Endothelial cell of umbilical vein (primary cell): ENCODE measurements at regions not wholly inside any gene's neighbourhood (a gene's known extent, or its start where the extent isn't known, plus 50 kb on each side); places are given as distances from the start of the nearest gene placed in this dataset.

Experiments
- BruUV-seq: library from RNA; stranded (reverse); fragments of 400-500 nt; replicated peaks from 2 replicates; lab custom pipeline; 2021; lab: Mats Ljungman, UMichigan
- CTCF ChIA-PET: fragments of 300-600, 350-600 bp; sonication (Branson Sonifier 250); formaldehyde crosslinking; loops from one replicate; lab custom pipeline; 2021; ENCODE audit warnings: antibody characterized with exemption, inconsistent platforms; lab: Charles Lee
- POLR2A ChIA-PET: fragments of 300-600, 350-600 bp; sonication (Branson Sonifier 250); formaldehyde crosslinking; loops from one replicate; lab custom pipeline; 2021; ENCODE audit warnings: antibody characterized with exemption, inconsistent platforms; lab: Charles Lee
- DNase-seq: peaks from one replicate; pipeline ENCODE4 v3.0.0-alpha.2; 2011; ENCODE audit warnings: low read depth, low spot score
- FAIRE-seq: peaks from 2 replicates; lab custom pipeline; 2011; peaks lifted over from hg19 to GRCh38; lab: Jason Lieb, UNC
- H2AFZ ChIP-seq: 2 replicates; pipeline ENCODE4 v1.6.0; 2012; ENCODE audit warnings: low read depth, low read length, control low read depth, inconsistent platforms
- H3K27ac ChIP-seq: 2 replicates; pipeline ENCODE4 v1.5.1; 2011; ENCODE audit warnings: low read depth, mild to moderate bottlenecking, control low read depth, low read length, moderate library complexity; ENCODE audit not compliant: insufficient read depth
- H3K27me3 ChIP-seq, 2 experiments: 2 replicates each; pipeline versions ENCODE4 v1.6.0 to v1.6.1; 2011; ENCODE audit warnings: low read length in 2 of 2, mixed read lengths in 1 of 2; ENCODE audit not compliant: control insufficient read depth in 2 of 2, insufficient read depth in 2 of 2
- H3K36me3 ChIP-seq, 2 experiments: 2 replicates in 1 of 2; 3 replicates in 1 of 2; pipeline ENCODE4 v1.5.1; 2011; ENCODE audit warnings: low read length in 2 of 2, mild to moderate bottlenecking in 1 of 2, moderate library complexity in 1 of 2; ENCODE audit not compliant: control insufficient read depth in 2 of 2, insufficient read depth in 2 of 2; ENCODE audit errors: extremely low read depth in 1 of 2
- H3K4me1 ChIP-seq: 3 replicates; pipeline ENCODE4 v1.5.1; 2011; ENCODE audit warnings: mild to moderate bottlenecking, low read length; ENCODE audit not compliant: control insufficient read depth, insufficient read depth; ENCODE audit errors: extremely low read depth
- H3K4me2 ChIP-seq: 2 replicates; pipeline ENCODE4 v1.6.1; 2011; ENCODE audit warnings: low read length, control low read depth, mixed read lengths; ENCODE audit not compliant: insufficient read depth
- H3K4me3 ChIP-seq, 3 experiments: fragments of 200-600 bp in 1 of 3; sonication (generic), shearing (Covaris generic) in 1 of 3; replicated peaks in 1 of 3; 2 replicates each; pipeline ENCODE4 v1.5.1; 2011 to 2016; ENCODE audit warnings: control low read depth in 3 of 3, low read length in 3 of 3, mild to moderate bottlenecking in 2 of 3, inconsistent platforms in 1 of 3, low read depth in 1 of 3, moderate library complexity in 1 of 3; ENCODE audit not compliant: insufficient read depth in 1 of 3
- H3K79me2 ChIP-seq: 2 replicates; pipeline ENCODE4 v1.6.0; 2012; ENCODE audit warnings: low read length, inconsistent platforms; ENCODE audit not compliant: control insufficient read depth, insufficient read depth
- H3K9ac ChIP-seq: replicated peaks from 2 replicates; pipeline ENCODE3; 2011; ENCODE audit warnings: low read length, control low read depth; ENCODE audit not compliant: insufficient read depth; ENCODE audit errors: extremely low read depth
- H3K9me1 ChIP-seq: replicated peaks from 3 replicates; pipeline ENCODE4 v1.6.0; 2011; ENCODE audit warnings: mild to moderate bottlenecking, low read length; ENCODE audit not compliant: control insufficient read depth, insufficient read depth; ENCODE audit errors: extremely low read depth
- H3K9me3 ChIP-seq: replicated peaks from 2 replicates; pipeline ENCODE4 v1.5.1; 2012; ENCODE audit warnings: low read length, inconsistent platforms; ENCODE audit not compliant: control insufficient read depth, insufficient read depth
- H4K20me1 ChIP-seq: replicated peaks from 2 replicates; pipeline ENCODE3; 2011; ENCODE audit warnings: mild to moderate bottlenecking, low read length; ENCODE audit not compliant: control insufficient read depth, insufficient read depth; ENCODE audit errors: extremely low read depth
- EZH2 ChIP-seq: IDR thresholded peaks from 2 replicates; pipeline ENCODE4 v1.6.1; 2012; ENCODE audit warnings: borderline replicate concordance, low read depth, mild to moderate bottlenecking, moderate library complexity, low read length, inconsistent platforms; ENCODE audit not compliant: severe bottlenecking
- FOS ChIP-seq: IDR thresholded peaks from 2 replicates; pipeline ENCODE4 v1.6.1; 2011; ENCODE audit warnings: mild to moderate bottlenecking, low read length, moderate library complexity, borderline replicate concordance; ENCODE audit not compliant: insufficient read depth
- GATA2 ChIP-seq: IDR thresholded peaks from 2 replicates; pipeline ENCODE4 v1.7.0; 2011; ENCODE audit warnings: low read depth, mild to moderate bottlenecking, moderate library complexity, mixed read lengths, low read length; ENCODE audit not compliant: insufficient read length, insufficient read depth
- JUN ChIP-seq: IDR thresholded peaks from 2 replicates; pipeline ENCODE4 v1.6.1; 2011; ENCODE audit warnings: borderline replicate concordance, low read depth; ENCODE audit not compliant: insufficient read length, insufficient read depth
- MYC ChIP-seq: IDR thresholded peaks from one replicate; pipeline ENCODE4 v1.6.1; 2011; ENCODE audit warnings: mild to moderate bottlenecking, low read depth, low read length
- POLR2A ChIP-seq: IDR thresholded peaks from 2 replicates; pipeline ENCODE4 v1.6.1; 2012; ENCODE audit warnings: low read depth, mild to moderate bottlenecking, control low read depth, low read length
- POLR2AphosphoS5 ChIP-seq: IDR thresholded peaks from 2 replicates; pipeline ENCODE4 v1.6.1; 2012; ENCODE audit warnings: low read depth, mild to moderate bottlenecking, control low read depth, low read length, moderate library complexity; ENCODE audit not compliant: insufficient read depth
- dilution Hi-C: fragments of 300-500 bp; cut with MboI; formaldehyde crosslinking; loops from one replicate; pipeline ENCODE4 v1.15.0; 2019; ENCODE audit warnings: low sequenced_read_pairs; ENCODE audit not compliant: extremely low pct_ligation_motif_present
- intact Hi-C: fragments of 100-400 bp; cut with micrococcal nuclease; formaldehyde crosslinking; loops from one replicate; pipeline ENCODE4 v1.10.0; 2022
- TF ChIP-seq, protein P1 (sequence below): IDR thresholded peaks from 2 replicates; pipeline ENCODE4 v1.6.1; 2011; ENCODE audit not compliant: insufficient read depth, insufficient read length
- TF ChIP-seq, protein P2 (sequence below), 2 donors: IDR thresholded peaks; 1 replicate in 1 of 2; 2 replicates in 1 of 2; pipeline ENCODE4 v1.5.1; 2011; ENCODE audit warnings: low read length in 2 of 2, mild to moderate bottlenecking in 2 of 2, moderate library complexity in 2 of 2, control low read depth in 1 of 2, inconsistent platforms in 1 of 2, low read depth in 1 of 2; ENCODE audit not compliant: insufficient read depth in 1 of 2; ENCODE audit errors: extremely low read depth in 1 of 2

DNA sequence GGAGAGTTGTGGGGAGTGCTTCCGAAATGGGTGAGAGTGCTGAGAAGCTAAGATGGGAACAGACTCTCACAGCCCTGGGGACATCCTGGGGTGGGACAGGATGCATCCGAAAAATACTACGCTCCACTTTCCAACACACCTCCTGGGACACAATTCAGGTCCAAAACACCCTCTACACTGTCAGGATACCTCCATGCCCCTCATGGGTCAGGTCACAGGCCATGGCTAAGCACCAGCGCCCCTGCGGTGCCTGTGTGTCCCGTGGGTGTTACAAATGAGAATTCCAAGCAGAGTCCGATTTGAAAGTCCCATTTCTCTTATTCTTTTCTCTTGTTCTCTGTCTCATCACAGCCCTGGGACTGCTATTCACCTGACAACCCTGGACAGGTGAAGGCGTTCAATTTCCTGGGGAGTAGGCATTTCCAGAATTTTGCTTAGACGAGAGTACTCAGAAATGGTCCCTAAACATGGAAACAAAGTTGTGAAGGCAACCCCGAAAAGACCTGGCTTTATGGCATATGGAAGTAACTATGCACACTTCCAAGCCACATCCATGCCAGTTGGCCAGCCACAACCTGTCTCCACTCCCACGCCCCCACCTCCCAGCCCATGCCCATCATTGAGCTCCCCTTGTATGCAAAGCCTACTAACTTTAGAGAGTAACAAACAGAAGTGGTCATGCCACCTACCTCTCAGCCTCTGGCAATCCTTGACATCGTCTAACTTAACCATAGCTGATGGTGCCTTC, 87.9 kb upstream of the ZNF507 start:
- no peak overlapping the region for H3K4me2 ChIP-seq
- DNase-seq (no peak), FAIRE-seq (no peak)
- intact Hi-C loops: no loop called here
- no peaks in the 10 kb centered on the region for H4K20me1 ChIP-seq
- H3K79me2 ChIP-seq: no peaks in the 10 kb centered on the region
- H3K4me1 ChIP-seq: no peaks in the 10 kb centered on the region
- no peaks in the 10 kb centered on the region for H3K36me3 ChIP-seq
- POLR2A ChIA-PET: no interaction called here
- no peaks in the 10 kb centered on the region for H3K9me3 ChIP-seq
- CTCF ChIA-PET: no interaction called here
- BruUV-seq: no TSS peak
- no peak overlapping the region for H3K4me3 ChIP-seq
- TF ChIP-seq EZH2: no peak
- TF ChIP-seq GATA2: no peak
- TF ChIP-seq, protein P1, sequence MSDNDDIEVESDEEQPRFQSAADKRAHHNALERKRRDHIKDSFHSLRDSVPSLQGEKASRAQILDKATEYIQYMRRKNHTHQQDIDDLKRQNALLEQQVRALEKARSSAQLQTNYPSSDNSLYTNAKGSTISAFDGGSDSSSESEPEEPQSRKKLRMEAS: no peak
- no peak for TF ChIP-seq POLR2A
- no peak overlapping the region for H3K9ac ChIP-seq
- no peak overlapping the region for H3K27ac ChIP-seq
- H3K9me1 ChIP-seq: no peaks in the 10 kb centered on the region
- H3K27me3 ChIP-seq: no peaks in the 10 kb centered on the region
- dilution Hi-C loops: no loop called here
- H2AFZ ChIP-seq: no peak overlapping the region

DNA sequence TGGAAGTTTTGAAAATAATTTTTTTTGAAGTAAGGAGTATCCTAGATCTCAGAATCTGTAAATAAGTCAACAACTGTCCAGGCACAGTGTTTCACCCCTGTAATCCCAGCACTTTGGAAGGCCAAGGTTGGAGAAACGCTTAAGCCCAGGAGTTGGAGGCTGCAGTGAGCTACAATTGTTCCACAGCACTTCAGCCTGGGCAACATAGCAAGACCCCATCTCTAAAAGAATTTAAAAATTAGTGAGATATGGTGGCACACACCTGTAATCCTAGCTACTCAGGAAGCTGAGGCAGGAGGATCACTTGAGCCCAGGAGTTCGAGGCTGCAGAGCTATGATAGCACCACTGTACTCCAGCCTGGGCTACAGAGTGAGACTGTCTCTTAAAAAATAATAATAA, 87.2 kb upstream of the ZNF507 start:
- FAIRE-seq (no peak), DNase-seq (no peak)
- Histone ChIP-seq H3K27ac (no peak overlapping the region), H3K79me2 (no peaks in the 10 kb centered on the region), H4K20me1 (no peaks in the 10 kb centered on the region), H3K4me1 (no peaks in the 10 kb centered on the region), H3K4me3 (no peak overlapping the region), H3K27me3 (no peaks in the 10 kb centered on the region), H3K4me2 (no peak overlapping the region), H3K36me3 (no peaks in the 10 kb centered on the region), H3K9me3 (no peaks in the 10 kb centered on the region), H3K9ac (no peak overlapping the region), H2AFZ (no peak overlapping the region), H3K9me1 (no peaks in the 10 kb centered on the region)
- ChIA-PET CTCF (no interaction called here), POLR2A (no interaction called here)
- intact Hi-C loops (no loop called here), dilution Hi-C loops (no loop called here)
- TF ChIP-seq POLR2AphosphoS5 (no peak), EZH2 (no peak), FOS (no peak), JUN (no peak), GATA2 (no peak), POLR2A (no peak), MYC (no peak)
- TF ChIP-seq, protein P1: no peak
- TF ChIP-seq, protein P2, sequence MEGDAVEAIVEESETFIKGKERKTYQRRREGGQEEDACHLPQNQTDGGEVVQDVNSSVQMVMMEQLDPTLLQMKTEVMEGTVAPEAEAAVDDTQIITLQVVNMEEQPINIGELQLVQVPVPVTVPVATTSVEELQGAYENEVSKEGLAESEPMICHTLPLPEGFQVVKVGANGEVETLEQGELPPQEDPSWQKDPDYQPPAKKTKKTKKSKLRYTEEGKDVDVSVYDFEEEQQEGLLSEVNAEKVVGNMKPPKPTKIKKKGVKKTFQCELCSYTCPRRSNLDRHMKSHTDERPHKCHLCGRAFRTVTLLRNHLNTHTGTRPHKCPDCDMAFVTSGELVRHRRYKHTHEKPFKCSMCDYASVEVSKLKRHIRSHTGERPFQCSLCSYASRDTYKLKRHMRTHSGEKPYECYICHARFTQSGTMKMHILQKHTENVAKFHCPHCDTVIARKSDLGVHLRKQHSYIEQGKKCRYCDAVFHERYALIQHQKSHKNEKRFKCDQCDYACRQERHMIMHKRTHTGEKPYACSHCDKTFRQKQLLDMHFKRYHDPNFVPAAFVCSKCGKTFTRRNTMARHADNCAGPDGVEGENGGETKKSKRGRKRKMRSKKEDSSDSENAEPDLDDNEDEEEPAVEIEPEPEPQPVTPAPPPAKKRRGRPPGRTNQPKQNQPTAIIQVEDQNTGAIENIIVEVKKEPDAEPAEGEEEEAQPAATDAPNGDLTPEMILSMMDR (IDR thresholded peaks at IDR 0.05; ENCODE audit: extremely low read depth in 1 of 2, insufficient read depth in 1 of 2, low read depth in 1 of 2, low read length in 2 of 2): no peak
- BruUV-seq: no TSS peak
